AG09319 (cell line): ENCODE measurements at regions not wholly inside any gene's neighbourhood (a gene's known extent, or its start where the extent isn't known, plus 50 kb on each side); places are given as distances from the start of the nearest gene placed in this dataset.

Experiments used
- DNase-seq: peaks from one replicate; pipeline ENCODE4 v3.0.0-alpha.2; 2010; ENCODE audit warnings: low read depth; ENCODE audit errors: extremely low read depth
- CTCF ChIP-seq: IDR thresholded peaks from 2 replicates; pipeline ENCODE4 v1.5.1; 2011; ENCODE audit warnings: low read depth, mild to moderate bottlenecking, inconsistent platforms, low read length, moderate library complexity

- DNase-seq = no peak
These were observed 81.7 kb upstream of the CTNND2 start for GRCh38 chr5:11985993-11986392.

GRCh38 chr5:11984196-11984595, 80.0 kb upstream of the CTNND2 start:
- DNase-seq = no peak
- no peak for TF ChIP-seq CTCF

More at GRCh38 chr5:11985993-11986392, 81.7 kb upstream of the CTNND2 start:
- TF ChIP-seq CTCF = no peak

GRCh38 chr5:11981986-11982385, 77.7 kb upstream of the CTNND2 start:
- DNase-seq = no peak
- TF ChIP-seq CTCF = no peak

GRCh38 chr5:11977904-11978303, 73.7 kb upstream of the CTNND2 start:
- no peak for TF ChIP-seq CTCF
- DNase-seq = no peak

- TF ChIP-seq CTCF = no peak
These were observed 69.2 kb upstream of the CTNND2 start for GRCh38 chr5:11973469-11973868.

GRCh38 chr5:11963227-11963626, 59.0 kb upstream of the CTNND2 start:
- no peak for DNase-seq
- no peak for TF ChIP-seq CTCF

More at GRCh38 chr5:11973469-11973868, 69.2 kb upstream of the CTNND2 start:
- no peak for DNase-seq

- TF ChIP-seq CTCF = no peak
- no peak for DNase-seq
These were observed 57.9 kb upstream of the CTNND2 start for GRCh38 chr5:11962122-11962521.

GRCh38 chr5:11958321-11958720, 54.1 kb upstream of the CTNND2 start:
- DNase-seq = no peak
- TF ChIP-seq CTCF = no peak
